ENCODE measurements at regions not wholly inside any gene's neighbourhood (a gene's known extent, or its start where the extent isn't known, plus 50 kb on each side); places are given as distances from the start of the nearest gene placed in this dataset.

GRCh38 chr6:62640749-62641148 is 354.7 kb upstream of the KHDRBS2 start:
- no peak for DNase-seq (ENCODE audit: extremely low spot score)
- no peak for TF ChIP-seq FOXM1 (IDR thresholded peaks at IDR 0.05; ENCODE audit: borderline replicate concordance)
- TF ChIP-seq ARNT (IDR thresholded peaks at IDR 0.05): no peak
- TF ChIP-seq FOXK2 (IDR thresholded peaks at IDR 0.05): no peak
- no peak for TF ChIP-seq SP1 (IDR thresholded peaks at IDR 0.05)
- no peak for TF ChIP-seq CTBP1 (IDR thresholded peaks at IDR 0.05; ENCODE audit: borderline replicate concordance)
- no peak for TF ChIP-seq HDGF (IDR thresholded peaks at IDR 0.05; ENCODE audit: borderline replicate concordance)
- TF ChIP-seq SUZ12 (IDR thresholded peaks at IDR 0.05): no peak
- no peak for TF ChIP-seq FOXA1 (IDR thresholded peaks at IDR 0.05)
- ChIA-PET POLR2A (no interaction called here), CTCF (no interaction called here)

GRCh38 chr6:62626661-62627060 is 340.6 kb upstream of the KHDRBS2 start:
- TF ChIP-seq FOXM1 (IDR thresholded peaks at IDR 0.05; ENCODE audit: borderline replicate concordance): no peak
- TF ChIP-seq HDGF (IDR thresholded peaks at IDR 0.05; ENCODE audit: borderline replicate concordance): no peak
- no peak for TF ChIP-seq L3MBTL2 (conservative IDR thresholded peaks at IDR 0.05)
- TF ChIP-seq FOXA1 (IDR thresholded peaks at IDR 0.05): no peak
- TF ChIP-seq CTBP1 (IDR thresholded peaks at IDR 0.05; ENCODE audit: borderline replicate concordance): no peak
- no peak for TF ChIP-seq SUZ12 (IDR thresholded peaks at IDR 0.05)
- TF ChIP-seq LEF1 (IDR thresholded peaks at IDR 0.05; ENCODE audit: borderline replicate concordance): no peak
- no peak for TF ChIP-seq TARDBP (IDR thresholded peaks at IDR 0.05)
- TF ChIP-seq ZNF384 (IDR thresholded peaks at IDR 0.05): no peak
- TF ChIP-seq SP1 (IDR thresholded peaks at IDR 0.05): no peak
- TF ChIP-seq BHLHE40 (IDR thresholded peaks at IDR 0.05; ENCODE audit: borderline replicate concordance): no peak
- TF ChIP-seq NFRKB (IDR thresholded peaks at IDR 0.05): no peak
- POLR2A ChIA-PET: no interaction called here
- CTCF ChIA-PET: no interaction called here
- DNase-seq (ENCODE audit: extremely low spot score): no peak

GRCh38 chr6:62623846-62624532 is 338.0 kb upstream of the KHDRBS2 start:
- no peak for DNase-seq (ENCODE audit: extremely low spot score)
- ChIA-PET CTCF (no interaction called here), POLR2A (no interaction called here)
- TF ChIP-seq SUZ12 (IDR thresholded peaks at IDR 0.05) (no peak), NFRKB (IDR thresholded peaks at IDR 0.05) (no peak), TARDBP (IDR thresholded peaks at IDR 0.05) (no peak), BHLHE40 (IDR thresholded peaks at IDR 0.05; ENCODE audit: borderline replicate concordance) (no peak), ZNF384 (IDR thresholded peaks at IDR 0.05) (no peak), ARNT (IDR thresholded peaks at IDR 0.05) (no peak), L3MBTL2 (conservative IDR thresholded peaks at IDR 0.05) (no peak), LEF1 (IDR thresholded peaks at IDR 0.05; ENCODE audit: borderline replicate concordance) (no peak), CTBP1 (IDR thresholded peaks at IDR 0.05; ENCODE audit: borderline replicate concordance) (no peak), HDGF (IDR thresholded peaks at IDR 0.05; ENCODE audit: borderline replicate concordance) (no peak)

- ChIA-PET POLR2A (no interaction called here), CTCF (no interaction called here)
- no peak for DNase-seq (ENCODE audit: extremely low spot score)
- no peak for TF ChIP-seq TARDBP (IDR thresholded peaks at IDR 0.05)
- TF ChIP-seq ZNF384 (IDR thresholded peaks at IDR 0.05): no peak
- TF ChIP-seq SP1 (IDR thresholded peaks at IDR 0.05): no peak
- TF ChIP-seq FOXA1 (IDR thresholded peaks at IDR 0.05): no peak
- TF ChIP-seq FOXM1 (IDR thresholded peaks at IDR 0.05; ENCODE audit: borderline replicate concordance): no peak
- no peak for TF ChIP-seq ELF4 (IDR thresholded peaks at IDR 0.05)
- TF ChIP-seq SUZ12 (IDR thresholded peaks at IDR 0.05): no peak
- no peak for TF ChIP-seq PKNOX1 (IDR thresholded peaks at IDR 0.05)
- no peak for TF ChIP-seq BHLHE40 (IDR thresholded peaks at IDR 0.05; ENCODE audit: borderline replicate concordance)
These were observed 329.5 kb upstream of the KHDRBS2 start for GRCh38 chr6:62615366-62616015.

- POLR2A ChIA-PET: no interaction called here
- TF ChIP-seq FOXA1 (IDR thresholded peaks at IDR 0.05) (no peak), ELF4 (IDR thresholded peaks at IDR 0.05) (no peak), FOXK2 (IDR thresholded peaks at IDR 0.05) (no peak), ZNF384 (IDR thresholded peaks at IDR 0.05) (no peak), SP1 (IDR thresholded peaks at IDR 0.05) (no peak), ARNT (IDR thresholded peaks at IDR 0.05) (no peak), LEF1 (IDR thresholded peaks at IDR 0.05; ENCODE audit: borderline replicate concordance) (no peak), PKNOX1 (IDR thresholded peaks at IDR 0.05) (no peak), SUZ12 (IDR thresholded peaks at IDR 0.05) (no peak)
- no peak for DNase-seq (ENCODE audit: extremely low spot score)
- CTCF ChIA-PET: no interaction called here
These were observed 328.4 kb upstream of the KHDRBS2 start for GRCh38 chr6:62614442-62614841.

- TF ChIP-seq HDGF (IDR thresholded peaks at IDR 0.05; ENCODE audit: borderline replicate concordance) (no peak), NFRKB (IDR thresholded peaks at IDR 0.05) (no peak), FOXM1 (IDR thresholded peaks at IDR 0.05; ENCODE audit: borderline replicate concordance) (no peak), ELF4 (IDR thresholded peaks at IDR 0.05) (no peak), BHLHE40 (IDR thresholded peaks at IDR 0.05; ENCODE audit: borderline replicate concordance) (no peak), TARDBP (IDR thresholded peaks at IDR 0.05) (no peak), ARNT (IDR thresholded peaks at IDR 0.05) (no peak), FOXK2 (IDR thresholded peaks at IDR 0.05) (no peak), CTBP1 (IDR thresholded peaks at IDR 0.05; ENCODE audit: borderline replicate concordance) (no peak)
- CTCF ChIA-PET: no interaction called here
- DNase-seq (ENCODE audit: extremely low spot score): no peak
- POLR2A ChIA-PET: no interaction called here
These were observed 327.9 kb upstream of the KHDRBS2 start for GRCh38 chr6:62613928-62614327.

GRCh38 chr6:62612471-62612870 is 326.4 kb upstream of the KHDRBS2 start:
- DNase-seq (ENCODE audit: extremely low spot score): no peak
- ChIA-PET POLR2A (no interaction called here), CTCF (no interaction called here)
- TF ChIP-seq ARNT (IDR thresholded peaks at IDR 0.05): no peak
- no peak for TF ChIP-seq NFRKB (IDR thresholded peaks at IDR 0.05)
- no peak for TF ChIP-seq L3MBTL2 (conservative IDR thresholded peaks at IDR 0.05)
- TF ChIP-seq ZNF384 (IDR thresholded peaks at IDR 0.05): no peak
- TF ChIP-seq SUZ12 (IDR thresholded peaks at IDR 0.05): no peak
- TF ChIP-seq FOXM1 (IDR thresholded peaks at IDR 0.05; ENCODE audit: borderline replicate concordance): no peak
- TF ChIP-seq CTBP1 (IDR thresholded peaks at IDR 0.05; ENCODE audit: borderline replicate concordance): no peak
- TF ChIP-seq SP1 (IDR thresholded peaks at IDR 0.05): no peak
- no peak for TF ChIP-seq ELF4 (IDR thresholded peaks at IDR 0.05)
- no peak for TF ChIP-seq FOXK2 (IDR thresholded peaks at IDR 0.05)
- TF ChIP-seq HDGF (IDR thresholded peaks at IDR 0.05; ENCODE audit: borderline replicate concordance): no peak
- TF ChIP-seq TARDBP (IDR thresholded peaks at IDR 0.05): no peak
- no peak for TF ChIP-seq PKNOX1 (IDR thresholded peaks at IDR 0.05)
- TF ChIP-seq LEF1 (IDR thresholded peaks at IDR 0.05; ENCODE audit: borderline replicate concordance): no peak
- TF ChIP-seq BHLHE40 (IDR thresholded peaks at IDR 0.05; ENCODE audit: borderline replicate concordance): no peak
